Ascending aorta (tissue), 2 donors: ENCODE measurements at regions not wholly inside any gene's neighbourhood (a gene's known extent, or its start where the extent isn't known, plus 50 kb on each side); places are given as distances from the start of the nearest gene placed in this dataset.

ENCODE experiments used
- DNase-seq, 2 donors: peaks; one replicate each; pipeline ENCODE4 v3.0.0-alpha.2; 2019; ENCODE audit warnings: low spot score in 2 of 2
- H3K27ac ChIP-seq, 2 donors: fragments of 200-600 bp; sonication (generic); one replicate each; pipeline ENCODE4 v1.5.1; 2016 to 2017; ENCODE audit warnings: mild to moderate bottlenecking in 1 of 2
- H3K27me3 ChIP-seq: fragments of 200-600 bp; sonication (generic); one replicate; pipeline ENCODE4 v1.5.1; 2017
- H3K36me3 ChIP-seq, 2 donors: fragments of 200-600 bp; sonication (generic); one replicate each; pipeline ENCODE4 v1.5.1; 2016
- H3K4me1 ChIP-seq, 2 donors: fragments of 200-600 bp; sonication (generic); one replicate each; pipeline ENCODE4 v1.5.1; 2016 to 2017; ENCODE audit warnings: mild to moderate bottlenecking in 1 of 2
- H3K4me3 ChIP-seq, 2 donors: fragments of 200-600 bp; sonication (generic); one replicate each; pipeline ENCODE4 v1.5.1; 2016 to 2017; ENCODE audit warnings: mild to moderate bottlenecking in 1 of 2
- H3K9me3 ChIP-seq, 2 donors: fragments of 200-600 bp; sonication (generic); one replicate each; pipeline ENCODE4 v1.5.1; 2016
- CTCF ChIP-seq, 3 experiments: fragments of 200-600 bp in 2 of 3; fragments of 450-650 bp in 1 of 3; sonication (generic) in 2 of 3; IDR thresholded peaks; one replicate each; pipeline ENCODE4 v1.5.1; 2016 to 2019; ENCODE audit warnings: antibody characterized with exemption in 3 of 3, mild to moderate bottlenecking in 1 of 3, moderate library complexity in 1 of 3
- intact Hi-C: fragments of 100-400 bp; cut with DNase I; formaldehyde crosslinking; loops from one replicate; pipeline ENCODE4 v1.15.1; 2023

- Histone ChIP-seq H3K9me3 (no peaks in the 10 kb centered on the region), H3K27ac (peak overlapping the region; percentile 81 to 88), H3K27me3 (no peaks in the 10 kb centered on the region), H3K4me3 (peak overlapping the region; percentile 29 to 57), H3K36me3 (no peaks in the 10 kb centered on the region), H3K4me1 (peaks cover 12 to 26% of the 10 kb centered on the region in 2 donors)
- TF ChIP-seq CTCF (IDR thresholded peaks at IDR 0.05): no peak
- intact Hi-C loops: loop anchor here (1.0 to 5.0 kb wide), 4 partner anchors 49 to 208 kb away; partner anchors contain the start of gene SPRY2
- DNase-seq: peak in 1 of 2 donors; percentile 86
These were observed 208.0 kb downstream of the SPRY2 start for GRCh38 chr13:80132741-80133601.

DNA sequence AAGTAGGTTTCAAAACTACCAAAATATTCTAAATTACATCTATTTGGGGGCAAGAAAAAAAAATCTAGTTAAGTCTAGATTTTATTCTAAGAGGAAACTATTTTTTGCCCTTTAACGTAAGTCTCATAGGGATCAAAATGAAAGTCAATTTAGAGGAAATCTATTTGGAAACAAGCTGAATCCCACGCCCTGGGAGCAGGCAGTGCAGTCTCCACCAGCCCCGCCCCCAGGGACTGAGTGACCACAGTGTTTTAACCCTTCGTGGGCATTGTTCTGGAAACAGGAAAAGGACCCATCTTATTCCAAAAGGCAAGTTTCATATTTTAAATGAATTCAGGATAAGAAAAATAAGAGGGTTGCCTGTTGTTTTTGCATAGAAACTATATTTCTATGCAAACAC, 209.7 kb downstream of the SPRY2 start:
- Histone ChIP-seq H3K27me3 (no peaks in the 10 kb centered on the region), H3K36me3 (no peaks in the 10 kb centered on the region), H3K4me1 (peaks cover 12 to 26% of the 10 kb centered on the region in 2 donors), H3K4me3 (peak overlapping the region; percentile 35 to 57), H3K9me3 (no peaks in the 10 kb centered on the region), H3K27ac (peak overlapping the region; percentile 56 to 81)
- DNase-seq: peak in 1 of 2 donors; percentile 78
- TF ChIP-seq CTCF (IDR thresholded peaks at IDR 0.05): no peak
- intact Hi-C loops: loop anchor here (5.0 kb wide), 1 partner anchor 84 kb away; no protein-coding TSS in a partner anchor

DNA sequence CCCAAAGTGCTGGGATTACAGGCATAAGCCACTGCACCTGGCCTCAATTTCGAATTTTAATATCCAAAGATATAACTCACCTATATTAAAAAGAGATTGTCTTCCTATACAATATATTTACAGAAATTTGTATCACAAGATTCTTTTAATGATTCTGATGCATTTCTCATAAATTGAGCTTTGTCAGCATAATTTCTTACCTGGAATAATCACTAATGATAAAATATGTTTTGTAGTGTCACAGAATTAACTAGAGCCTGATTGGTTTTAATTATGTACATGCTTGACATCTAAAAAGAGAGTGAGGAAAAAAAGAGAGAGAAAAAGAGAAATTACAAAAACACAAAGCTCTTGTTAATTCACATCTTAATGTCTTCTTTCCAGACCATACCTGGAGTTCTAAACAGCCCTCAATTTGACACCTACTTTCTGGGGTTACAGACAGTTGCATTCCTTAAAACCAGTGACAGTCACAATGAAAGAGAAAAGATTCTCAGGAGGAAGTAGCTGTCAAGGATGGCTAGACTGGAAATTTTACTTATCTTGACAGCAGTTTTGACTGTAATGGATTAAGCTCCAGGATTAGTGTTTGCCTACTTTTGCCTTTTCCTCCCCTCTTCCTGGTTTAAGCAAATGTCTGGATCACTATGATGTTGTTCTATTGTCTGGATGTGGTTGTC, 214.4 kb downstream of the SPRY2 start:
- intact Hi-C loops: no loop called here
- no peak overlapping the region for H3K27ac ChIP-seq
- DNase-seq: no peak
- no peaks in the 10 kb centered on the region for H3K36me3 ChIP-seq
- H3K4me3 ChIP-seq: no peak overlapping the region
- H3K27me3 ChIP-seq: no peaks in the 10 kb centered on the region
- TF ChIP-seq CTCF (IDR thresholded peaks at IDR 0.05): no peak
- H3K9me3 ChIP-seq: no peaks in the 10 kb centered on the region
- H3K4me1 ChIP-seq: peaks cover 0 to 3% of the 10 kb centered on the region in 2 donors

GRCh38 chr13:80123945-80124344, 217.0 kb downstream of the SPRY2 start:
- no peaks in the 10 kb centered on the region for H3K36me3 ChIP-seq
- H3K27me3 ChIP-seq: no peaks in the 10 kb centered on the region
- no peak overlapping the region for H3K27ac ChIP-seq
- intact Hi-C loops: no loop called here
- H3K9me3 ChIP-seq: no peaks in the 10 kb centered on the region
- no peaks in the 10 kb centered on the region for H3K4me1 ChIP-seq
- H3K4me3 ChIP-seq: no peak overlapping the region
- TF ChIP-seq CTCF (IDR thresholded peaks at IDR 0.05): no peak
- no peak for DNase-seq

DNA sequence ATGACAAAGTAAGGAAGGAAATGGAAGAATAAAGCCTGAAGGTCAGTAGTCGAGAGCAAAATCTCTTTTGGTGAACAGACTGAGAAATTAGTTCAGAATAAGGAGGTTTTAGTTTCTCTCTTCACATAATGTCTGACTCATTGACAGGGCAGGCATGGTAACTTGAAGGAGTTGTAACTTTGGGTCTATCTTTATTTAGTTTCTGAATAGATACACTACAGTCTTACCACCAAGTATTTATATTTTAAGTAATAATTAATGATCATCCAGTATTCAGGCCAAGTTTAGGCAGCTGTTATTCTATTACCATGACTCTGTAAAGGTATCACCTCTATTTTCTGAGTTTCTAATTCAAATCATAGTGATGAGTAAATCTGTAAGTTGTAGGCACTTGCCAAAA, 219.9 kb downstream of the SPRY2 start:
- Histone ChIP-seq H3K4me3 (no peak overlapping the region), H3K9me3 (no peaks in the 10 kb centered on the region), H3K36me3 (no peaks in the 10 kb centered on the region), H3K4me1 (no peaks in the 10 kb centered on the region), H3K27ac (no peak overlapping the region), H3K27me3 (no peaks in the 10 kb centered on the region)
- intact Hi-C loops: no loop called here
- no peak for DNase-seq
- no peak for TF ChIP-seq CTCF (IDR thresholded peaks at IDR 0.05)
